Heart left ventricle (tissue), 13 donors: ENCODE measurements at regions not wholly inside any gene's neighbourhood (a gene's known extent, or its start where the extent isn't known, plus 50 kb on each side); places are given as distances from the start of the nearest gene placed in this dataset.

Source experiments
- CTCF ChIP-seq, 12 donors: fragments of 200-600 bp; sonication (generic) in 4 of 12; IDR thresholded peaks; one replicate each; pipeline versions ENCODE4 v1.5.0 to v1.8.0; 2018 to 2022; ENCODE audit warnings: antibody characterized with exemption in 12 of 12, mild to moderate bottlenecking in 5 of 12
- POLR2A ChIP-seq, 2 donors: fragments of 450-650 bp; IDR thresholded peaks; one replicate each; pipeline ENCODE4 v1.6.1; 2017; ENCODE audit warnings: antibody characterized with exemption in 2 of 2, mild to moderate bottlenecking in 2 of 2, moderate library complexity in 2 of 2
- donor health status: ischemic (EF 13 %, LVEDD 7.1; RV severe dilation, severe dysfunction).
- donor health status: DM: no; HTN: yes; CAD: no.
- donor health status: DM: no; HTN: no; CAD: no.
- donor health status: ischemic (EF 25% LVEDD 6.9; RV normal size, moderate dysfunction).
- donor health status: ischemic (EF 25% LVEDD 5.7; RV mildly dilated, moderate dysfunction).
- donor health status: ischemic (EF 35%, LVEDD 5.7; RV mildly dilated, moderate dysfunction).
- donor health status: nonischemic (EF 11% LVEDD 7.7; RV severe dilation, severe dysfunction).
- donor health status: DM: yes; HTN: yes; CAD: no.
- donor health status: PGD.
- donor health status: ischemic (EF 29% LVEDD 5.4; RV normal size, mild dysfunction).
- donor health status: nonischemic (EF 23%, LVEDD 6.1; RV moderate dilation, normal function).

GRCh38 chr11:115611343-115611742 is 107.1 kb upstream of the CADM1 start:
- TF ChIP-seq CTCF (IDR thresholded peaks at IDR 0.05) (no peak), POLR2A (IDR thresholded peaks at IDR 0.05) (no peak)
